AG08395 (cell line): ENCODE measurements at regions not wholly inside any gene's neighbourhood (a gene's known extent, or its start where the extent isn't known, plus 50 kb on each side); places are given as distances from the start of the nearest gene placed in this dataset.
"Not testable (repeated sequence)": the region's sequence is repeated elsewhere in the genome, so short reads cannot be mapped to it uniquely, and the experiment has no call there.

Experiments
- DNase-seq: peaks from one replicate; pipeline ENCODE4 v3.0.0; 2012; ENCODE audit warnings: mixed read lengths, low spot score

DNA sequence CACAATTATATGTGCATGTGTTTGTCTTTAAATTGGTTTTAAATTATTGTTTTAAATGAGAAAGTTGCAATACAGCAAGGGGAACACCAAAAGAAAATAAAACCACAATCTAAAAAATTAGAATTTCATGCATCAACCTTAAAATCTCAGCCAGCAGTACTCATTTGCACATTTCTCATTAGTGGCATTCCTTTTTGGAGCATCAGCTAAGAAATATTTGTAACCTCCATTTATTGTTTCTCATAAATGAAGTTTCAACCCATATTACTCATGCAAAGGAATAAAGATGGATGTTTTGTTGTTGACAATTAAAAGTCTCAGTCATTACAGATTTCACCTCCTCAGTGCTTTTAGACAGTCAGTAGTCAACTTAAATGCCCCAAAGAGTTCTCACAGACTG lies 160.1 kb downstream of the TBX15 start:
- peak; percentile 16 for DNase-seq

DNA sequence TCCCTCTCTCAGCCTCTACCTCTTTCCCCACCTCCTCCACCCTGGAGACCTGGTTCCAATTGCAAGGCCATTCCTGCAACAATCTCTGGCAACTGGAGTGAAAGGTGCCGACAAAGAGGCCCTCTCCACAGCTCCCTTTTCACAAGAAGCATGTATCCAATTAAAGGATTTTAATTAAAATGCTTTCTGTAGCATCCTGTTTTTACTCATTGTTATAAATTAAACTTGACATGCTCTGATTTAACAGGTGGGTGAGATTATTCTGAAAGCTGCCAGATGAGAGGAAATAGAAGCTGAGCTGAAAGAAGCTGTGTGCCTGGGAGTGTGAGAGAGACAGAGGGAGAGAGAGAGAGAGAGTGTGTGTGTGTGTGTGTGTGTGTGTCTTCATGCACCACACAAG lies 160.5 kb downstream of the TBX15 start:
- no peak for DNase-seq

DNA sequence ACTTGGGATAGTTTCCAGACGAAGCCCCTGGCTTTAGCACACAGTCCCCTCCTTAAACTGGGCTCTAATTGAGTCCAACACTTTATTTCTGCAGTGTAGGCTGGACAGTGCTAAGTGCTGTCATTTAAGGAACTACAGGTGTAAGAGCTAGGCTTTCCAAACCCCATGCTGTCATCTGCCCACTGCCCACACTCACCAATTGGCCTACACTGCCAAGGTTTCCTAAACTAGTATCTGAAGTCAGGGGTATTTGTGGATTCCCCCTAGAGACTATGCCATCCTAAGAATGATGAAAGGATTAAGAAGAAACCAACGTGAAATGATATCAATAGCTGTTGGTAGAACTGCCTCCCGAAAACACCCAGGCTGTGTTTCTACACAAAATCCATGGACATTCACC lies 160.9 kb downstream of the TBX15 start:
- no peak for DNase-seq

DNA sequence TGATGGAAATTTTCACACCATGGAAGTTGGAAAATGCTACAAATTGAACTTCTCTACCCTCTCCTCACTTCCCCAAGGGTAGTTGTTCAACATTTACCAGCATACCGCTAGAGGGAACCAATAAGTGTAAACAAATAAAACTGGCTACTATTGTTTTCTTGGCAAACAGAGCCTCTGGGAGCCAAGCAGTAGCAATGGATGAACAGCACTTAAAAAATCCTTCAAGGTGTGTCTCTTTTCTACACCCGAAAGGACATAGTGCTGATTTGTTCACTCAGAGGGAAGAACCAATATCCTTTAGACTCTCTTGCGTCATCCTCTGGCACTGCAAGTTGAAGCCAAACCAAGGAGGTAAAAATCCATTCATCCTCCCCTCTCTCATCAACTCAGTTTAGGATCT lies 161.5 kb downstream of the TBX15 start:
- no peak for DNase-seq

DNA sequence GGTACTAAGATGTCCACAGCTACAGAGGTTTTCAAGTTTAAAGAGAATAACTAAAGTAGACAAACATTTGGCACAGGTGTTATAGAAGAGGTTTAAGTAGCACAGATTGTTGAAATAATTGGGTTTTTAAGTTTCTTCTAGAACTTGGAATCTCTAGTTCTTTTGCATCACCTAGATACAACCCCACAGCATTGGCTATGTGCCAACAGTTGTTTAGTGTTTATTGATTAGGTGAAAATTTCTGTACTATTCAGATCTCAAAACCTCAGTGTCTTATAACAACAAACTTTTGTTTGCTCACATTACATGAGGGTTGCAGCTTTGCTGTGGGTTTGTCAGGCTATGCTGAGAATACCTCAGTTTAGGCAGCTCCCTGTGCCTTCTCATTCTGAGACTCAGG lies 162.5 kb downstream of the TBX15 start:
- no peak for DNase-seq

DNA sequence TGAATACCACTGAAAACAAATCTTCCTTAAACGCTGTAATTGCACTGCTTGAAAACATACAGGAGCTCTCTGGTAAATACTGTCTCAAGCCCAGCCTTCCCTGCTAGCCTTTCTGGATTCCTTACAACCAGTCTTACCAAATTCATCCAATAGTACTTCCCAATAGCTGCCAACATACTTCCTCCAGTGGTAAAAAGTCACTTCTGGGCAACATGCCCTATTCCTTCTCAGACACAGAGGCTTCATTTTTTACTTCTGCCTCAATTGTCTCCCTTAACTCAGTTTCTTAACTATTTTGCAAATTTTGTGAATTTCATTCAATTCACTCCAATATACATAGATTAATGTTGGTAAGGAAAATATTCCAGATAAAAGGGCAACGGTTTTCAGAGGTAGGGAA lies 166.3 kb downstream of the TBX15 start:
- DNase-seq, result peak; percentile 62

DNA sequence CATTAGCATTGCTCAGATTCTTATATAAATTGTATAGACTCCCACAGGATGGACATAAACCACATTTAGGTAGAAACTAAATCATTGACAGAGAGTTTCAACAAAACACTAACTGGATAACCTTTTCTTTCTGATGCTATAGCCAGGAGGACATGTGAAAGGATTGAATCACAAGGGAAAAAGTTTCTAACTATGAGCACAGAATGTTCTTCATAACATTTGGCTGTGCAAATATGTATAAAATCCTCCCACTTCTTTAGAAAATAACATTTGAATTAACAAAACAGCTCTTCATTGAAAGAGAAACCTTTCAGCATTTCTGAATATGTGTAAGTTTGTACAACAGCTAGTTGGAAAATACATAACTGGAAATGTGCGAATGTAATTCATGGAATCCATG lies 167.3 kb downstream of the TBX15 start:
- DNase-seq, result no peak

DNA sequence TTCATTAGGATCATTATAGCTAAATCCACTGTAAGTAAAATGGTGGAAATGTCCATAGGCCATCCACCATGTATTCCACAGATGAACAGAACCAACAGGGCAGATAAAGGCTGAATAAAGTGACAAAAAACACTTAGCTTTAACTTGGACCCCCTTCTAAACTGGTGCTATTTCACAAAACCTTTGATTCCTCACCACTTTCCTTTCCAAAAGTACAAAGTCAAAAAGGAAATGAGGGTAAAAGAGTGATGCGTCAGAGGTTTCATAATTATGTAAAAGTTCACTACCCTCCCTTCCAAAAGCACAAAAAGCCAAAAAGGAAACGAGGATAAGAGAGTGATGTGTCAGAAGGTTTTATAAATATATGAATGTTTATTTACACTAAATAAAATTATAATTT lies 172.2 kb downstream of the TBX15 start:
- DNase-seq, result no peak

DNA sequence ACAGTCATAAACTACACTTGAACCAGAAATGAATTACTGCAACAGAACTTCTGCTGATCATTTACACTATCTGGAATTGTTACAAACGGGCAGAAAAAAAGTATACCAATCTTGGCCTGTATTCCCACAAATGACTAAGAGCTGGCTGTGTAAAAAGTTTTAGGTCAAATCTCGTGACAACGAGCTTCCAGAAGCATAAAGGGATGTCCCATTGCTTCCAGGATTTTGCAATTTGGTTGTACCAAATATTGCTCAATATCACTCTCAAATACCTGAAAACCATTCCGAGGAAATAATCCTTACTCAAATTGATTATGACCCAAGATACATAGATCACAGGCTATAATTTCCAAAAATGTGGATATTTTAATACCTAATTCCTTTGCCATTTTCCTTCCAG lies 175.6 kb downstream of the TBX15 start:
- no peak for DNase-seq

DNA sequence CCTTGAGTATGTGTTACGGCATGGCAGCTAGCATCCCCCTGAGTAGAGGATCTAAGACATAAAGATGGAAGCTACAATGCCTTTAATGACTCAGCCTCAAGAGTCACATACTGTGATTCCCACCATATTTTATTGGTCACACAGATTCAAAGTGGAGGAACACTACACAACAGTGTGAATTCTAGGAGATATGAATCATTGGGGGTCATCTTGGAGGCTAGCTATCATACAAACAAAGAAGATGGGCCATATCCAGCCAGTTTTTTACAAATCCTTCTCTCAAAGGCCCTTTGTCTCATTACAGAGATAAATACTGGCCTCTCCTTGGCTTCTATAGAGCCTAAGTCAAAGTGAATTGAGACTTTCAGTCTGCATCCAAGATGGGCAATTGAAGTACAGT lies 177.0 kb downstream of the TBX15 start:
- DNase-seq, result no peak

DNA sequence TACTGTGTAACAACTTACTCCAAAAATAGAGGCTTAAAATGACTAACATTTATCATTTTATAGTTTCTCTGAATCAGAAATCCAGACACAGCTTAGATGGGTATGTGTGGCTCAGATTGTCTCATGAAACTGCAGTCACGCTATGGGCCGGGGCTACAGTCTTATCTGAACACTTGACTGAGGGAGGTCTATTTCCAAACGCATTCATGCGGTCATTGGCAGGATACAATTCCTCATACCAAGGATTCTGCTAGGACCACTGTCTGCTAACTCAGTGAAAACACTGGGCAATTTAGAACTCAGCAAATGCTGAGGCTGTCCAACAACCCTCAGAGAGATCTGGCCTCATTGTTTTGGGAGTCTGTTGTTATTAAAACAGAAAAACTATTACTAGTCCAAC lies 178.6 kb downstream of the TBX15 start:
- DNase-seq, result no peak

DNA sequence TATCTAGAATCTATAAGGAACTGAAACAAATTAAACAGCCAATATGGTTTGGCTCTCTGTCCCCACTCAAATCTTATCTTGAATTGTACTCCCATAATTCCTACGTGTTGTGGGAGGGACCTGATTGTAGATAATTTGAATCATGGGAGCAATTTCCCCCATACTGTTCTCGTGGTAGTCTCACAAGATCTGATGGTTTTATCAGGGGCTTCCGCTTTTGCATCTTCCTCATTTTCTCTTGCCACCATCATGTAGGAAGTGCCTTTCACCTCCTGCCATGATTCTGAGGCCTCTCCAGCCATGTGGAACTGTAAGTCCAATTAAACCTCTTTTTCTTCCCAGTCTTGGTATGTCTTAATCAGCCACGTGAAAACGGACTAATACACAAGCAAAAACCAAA lies 185.0 kb downstream of the TBX15 start:
- DNase-seq, result not testable (repeated sequence)

DNA sequence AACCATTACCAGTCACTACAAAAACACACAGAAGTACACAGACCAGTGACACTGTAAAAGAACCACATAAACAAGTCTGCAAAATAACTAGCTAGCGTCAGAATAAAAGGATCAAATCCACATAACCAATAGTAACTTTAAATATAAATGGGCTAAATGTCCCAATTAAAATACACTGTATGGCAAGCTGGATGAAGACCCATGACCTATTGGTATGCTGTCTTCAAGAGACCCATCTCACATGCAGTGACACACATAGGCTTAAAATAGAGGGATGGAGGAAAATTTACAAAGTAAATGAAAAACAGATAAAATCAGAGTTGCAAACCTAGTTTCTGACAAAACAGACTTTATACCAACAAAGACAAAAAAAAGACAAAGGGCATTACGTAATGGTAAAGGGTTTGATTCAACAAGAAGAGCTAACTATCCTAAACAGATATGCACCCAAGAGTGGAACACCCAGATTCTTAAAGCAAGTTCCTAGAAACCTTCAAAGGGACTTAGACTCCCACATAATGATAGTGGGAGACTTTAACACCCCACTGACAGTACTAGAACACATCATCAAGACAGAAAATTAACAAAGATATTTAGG lies 196.9 kb downstream of the TBX15 start:
- no peak for DNase-seq

DNA sequence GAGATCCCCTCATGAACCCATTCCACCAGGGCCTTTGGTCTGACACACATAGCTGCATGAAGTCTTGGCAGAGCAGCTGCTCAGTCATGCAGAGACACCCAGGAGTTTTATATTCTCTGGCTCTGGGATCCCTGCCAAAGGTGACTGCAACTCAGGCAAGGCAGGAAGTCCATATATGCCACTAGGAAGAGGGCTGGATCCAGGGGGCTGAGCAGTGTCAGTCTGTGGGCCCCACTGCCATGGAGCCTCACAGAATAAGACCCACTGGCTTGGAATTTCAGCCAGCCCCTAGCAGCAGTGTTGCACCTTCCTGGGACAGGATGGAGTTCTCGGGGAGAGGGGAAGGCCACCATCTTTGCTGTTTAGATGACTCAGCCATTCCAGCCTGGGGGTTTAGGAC lies 199.7 kb downstream of the TBX15 start:
- peak; percentile 50 for DNase-seq

DNA sequence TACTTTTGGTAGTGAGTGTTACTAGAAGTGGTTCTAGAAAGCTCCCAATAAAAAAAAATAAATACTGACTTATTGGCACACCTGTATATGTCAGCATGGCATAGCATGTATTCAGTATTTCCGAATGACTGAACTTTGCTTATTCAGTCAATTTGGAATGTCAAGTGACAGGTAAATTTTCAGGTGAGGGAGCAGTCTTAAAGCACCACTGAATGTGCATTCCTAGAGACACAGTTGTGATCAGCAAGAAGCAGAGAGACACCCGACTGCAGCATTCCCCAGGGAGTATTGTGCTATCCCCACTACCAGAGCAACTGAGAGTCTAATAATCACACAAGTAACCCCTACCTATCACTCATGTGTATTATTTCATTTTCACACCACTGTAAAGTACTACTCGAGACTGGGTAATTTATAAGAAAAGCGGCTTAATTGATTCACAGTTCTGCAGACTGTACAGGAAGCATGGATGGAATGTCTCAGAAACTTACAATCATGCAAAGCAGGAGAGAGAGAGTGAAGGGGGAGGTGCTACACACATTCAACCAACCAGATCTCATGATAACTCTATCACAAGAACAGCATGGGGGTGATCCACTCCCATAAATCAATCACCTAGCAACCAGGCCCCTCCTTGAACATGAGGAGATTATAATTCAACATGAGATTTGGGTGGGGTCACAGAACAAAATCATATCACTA lies 201.5 kb downstream of the TBX15 start:
- no peak for DNase-seq

DNA sequence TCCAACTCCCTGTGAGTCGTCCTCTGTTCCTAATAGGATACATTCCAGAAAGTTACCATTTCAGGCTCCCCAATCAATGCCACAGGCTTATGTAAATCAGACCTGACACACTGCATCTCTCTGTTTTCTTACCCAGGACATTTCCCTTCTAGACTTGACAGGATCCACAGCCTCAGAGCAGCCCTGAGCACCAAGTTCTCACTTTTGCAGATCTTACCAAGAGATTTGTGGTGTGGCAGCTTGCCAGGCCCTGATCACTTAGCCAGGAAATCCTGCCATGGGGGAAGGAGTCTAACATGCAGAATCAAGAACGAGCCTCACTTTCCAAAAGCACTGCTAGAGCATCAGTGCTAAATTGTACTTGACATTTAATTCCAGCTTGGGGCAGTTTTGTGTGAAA lies 202.9 kb downstream of the TBX15 start:
- DNase-seq, result peak; percentile 14

DNA sequence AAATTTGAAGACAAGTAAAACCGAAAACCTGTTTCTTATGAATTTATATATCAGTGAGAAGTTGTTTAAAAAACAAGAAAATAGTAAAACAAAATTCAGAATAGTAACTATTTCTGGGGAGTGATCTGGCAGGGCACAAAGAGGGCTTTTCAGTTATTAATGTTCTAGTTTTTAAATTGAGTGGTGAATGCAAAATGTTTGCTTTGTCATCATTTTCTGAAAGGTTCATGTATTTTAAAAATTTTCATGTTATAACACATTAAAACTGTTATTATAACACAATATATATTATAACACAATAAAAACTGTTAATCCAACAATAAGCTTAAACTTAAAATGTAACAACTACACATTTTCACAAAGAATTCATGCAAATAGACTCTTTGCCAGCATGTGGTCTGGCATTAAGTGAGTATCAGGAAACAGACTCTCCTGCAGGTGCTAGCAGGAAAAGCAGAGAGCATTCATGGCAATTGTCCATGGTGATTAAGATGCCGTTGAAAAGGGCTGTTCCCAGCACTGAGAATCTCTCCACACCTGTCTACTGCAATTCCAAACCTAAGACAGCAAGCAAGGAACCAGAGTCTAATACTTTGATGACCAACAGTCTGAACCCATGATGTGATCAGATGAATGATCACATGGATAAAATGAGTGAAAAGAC lies 204.9 kb downstream of the TBX15 start:
- DNase-seq, result no peak

DNA sequence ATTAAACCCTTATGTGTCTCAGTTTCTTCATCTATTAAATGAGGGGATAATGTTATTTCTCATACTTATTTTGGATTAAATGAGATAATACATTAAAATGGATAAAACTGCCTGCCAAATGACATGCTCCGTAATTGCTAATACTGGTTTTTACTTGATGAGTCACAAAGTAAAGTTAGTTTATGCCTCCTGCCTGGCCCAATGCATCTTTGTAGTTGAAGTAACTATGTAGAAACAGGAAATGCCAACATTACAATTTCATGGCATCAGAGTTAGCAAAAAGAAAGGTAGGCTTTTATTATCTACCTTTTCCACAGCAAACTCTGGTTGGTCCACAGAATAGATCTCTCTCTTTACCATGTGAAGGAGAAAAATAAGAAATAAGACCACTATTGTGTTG lies 214.5 kb downstream of the TBX15 start:
- DNase-seq, result no peak

DNA sequence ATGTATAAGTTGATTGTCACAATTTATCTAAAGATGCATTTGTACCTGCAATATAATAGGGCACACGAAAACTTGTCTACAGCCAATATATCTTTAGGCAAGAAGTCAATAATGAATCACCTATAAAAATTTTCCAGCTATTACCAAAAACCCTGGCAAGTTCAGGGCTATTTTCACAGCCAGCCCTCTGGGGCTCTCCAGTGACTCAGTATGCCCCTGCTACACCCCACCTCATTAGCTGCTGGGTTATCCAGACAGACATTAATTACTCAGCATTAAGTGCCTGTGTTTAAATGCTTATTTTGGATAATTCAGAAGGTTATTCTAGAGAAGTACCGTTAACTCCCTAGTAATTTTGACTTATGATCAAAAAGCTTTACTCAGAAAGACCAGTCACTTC lies 220.2 kb downstream of the TBX15 start:
- no peak for DNase-seq

DNA sequence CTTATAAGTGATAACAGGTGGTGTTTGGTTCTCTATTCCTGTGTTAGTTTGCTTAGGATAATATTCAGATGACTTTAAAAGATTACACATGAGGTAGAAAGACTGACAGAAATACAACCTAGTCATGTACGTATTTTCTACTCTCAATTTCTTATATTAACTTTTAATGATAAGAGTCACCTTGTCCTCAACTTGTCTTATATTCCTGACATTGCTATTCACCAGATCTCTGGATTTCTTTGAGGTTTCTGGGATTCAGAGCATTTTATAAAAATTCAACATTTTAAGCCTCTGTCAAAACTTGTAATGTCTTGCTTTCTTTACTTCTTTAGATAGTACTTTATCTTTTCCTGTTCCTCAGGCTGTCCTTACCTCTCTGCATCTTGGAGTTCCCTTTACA lies 234.2 kb downstream of the TBX15 start:
- DNase-seq, result no peak

DNA sequence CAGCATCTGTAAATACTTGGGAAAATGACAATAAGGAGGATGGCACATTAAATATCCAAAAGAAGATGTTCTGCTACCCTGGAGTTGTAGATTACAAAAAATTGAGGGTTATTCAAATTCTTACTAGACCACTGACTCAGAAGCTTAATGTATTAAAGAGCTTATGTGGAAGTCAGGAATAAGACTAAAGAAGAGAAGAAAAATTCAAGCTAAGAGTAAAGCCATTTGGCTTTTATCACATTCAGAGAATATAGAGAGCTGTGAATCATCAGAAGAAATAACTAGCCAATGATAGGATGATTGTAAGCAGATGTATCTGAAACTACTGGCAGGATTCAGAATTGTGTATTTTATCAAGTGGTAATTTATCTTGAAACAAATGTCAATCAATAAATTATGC lies 237.0 kb downstream of the TBX15 start:
- peak; percentile 10 for DNase-seq

DNA sequence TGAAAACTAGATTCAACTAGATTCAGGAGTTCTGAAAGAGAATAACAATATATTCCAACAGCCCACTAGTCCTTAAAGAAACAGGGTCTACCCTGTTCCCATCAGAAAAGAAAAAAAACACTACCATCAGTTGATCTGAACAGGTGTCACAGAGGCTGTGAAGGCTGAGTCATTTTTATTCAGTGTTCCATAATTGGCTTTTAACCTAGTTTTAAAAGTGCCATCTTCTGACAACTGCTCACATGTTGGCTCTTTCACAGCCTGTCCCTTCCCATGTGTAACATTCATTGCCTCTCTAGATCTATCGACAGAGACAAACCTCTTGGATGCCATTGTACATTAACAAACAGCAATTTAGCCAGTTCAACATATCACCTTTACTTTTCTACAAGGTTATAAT lies 243.7 kb downstream of the TBX15 start:
- DNase-seq, result no peak

DNA sequence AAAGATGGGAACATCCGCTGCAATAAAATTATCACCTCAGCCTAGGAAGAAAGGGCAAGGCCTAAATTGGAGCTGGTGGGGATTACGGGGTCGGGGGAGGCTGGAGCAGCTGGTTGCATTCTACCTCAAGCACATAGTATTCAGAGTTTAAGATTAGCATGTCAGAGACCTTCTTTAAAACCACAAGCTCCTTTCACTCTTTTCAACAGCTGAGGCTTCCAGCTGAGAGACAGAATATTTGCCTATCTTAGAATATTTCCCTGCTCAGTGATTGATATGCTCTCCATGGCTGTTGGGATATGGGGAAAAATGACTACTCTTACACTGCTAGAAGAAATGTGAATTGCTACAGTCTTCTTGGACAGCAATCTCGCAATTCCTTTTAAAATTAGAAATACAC lies 248.6 kb downstream of the TBX15 start:
- DNase-seq, result no peak

DNA sequence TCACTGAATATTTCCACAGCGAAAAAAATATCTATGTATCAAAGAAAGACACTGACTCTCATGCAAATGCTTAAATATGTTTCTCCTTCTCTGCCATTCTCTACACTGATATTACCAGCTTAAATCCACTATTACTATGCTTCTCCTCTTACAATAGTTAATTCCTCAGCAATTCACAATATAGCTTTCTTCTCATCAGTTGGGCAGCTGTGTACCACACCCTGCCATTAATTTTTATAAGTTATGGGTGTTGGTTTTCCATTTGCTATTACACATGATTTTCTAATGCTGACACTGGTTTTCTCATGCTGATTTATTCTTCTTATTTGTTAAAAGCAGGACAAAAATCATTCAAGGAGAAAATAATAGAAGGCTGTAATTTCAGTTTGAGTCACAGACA lies 251.8 kb downstream of the TBX15 start:
- DNase-seq, result no peak
